Hematopoietic multipotent progenitor cell treated with erythropoietin and hydrocortisone succinate and interleukin-3 and kit ligand, for 8 days (in vitro differentiated cells): ENCODE measurements at regions not wholly inside any gene's neighbourhood (a gene's known extent, or its start where the extent isn't known, plus 50 kb on each side); places are given as distances from the start of the nearest gene placed in this dataset.

Source experiments
- DNase-seq: peaks from one replicate; pipeline ENCODE4 v3.0.0-alpha.2; 2015

GRCh38 chr6:74145931-74146330 is 449.9 kb downstream of the CD109 start:
- no peak for DNase-seq

GRCh38 chr6:74137911-74138310 is 441.9 kb downstream of the CD109 start:
- no peak for DNase-seq

GRCh38 chr6:74134327-74134726 is 438.3 kb downstream of the CD109 start:
- DNase-seq: no peak

GRCh38 chr6:74133073-74133472 is 437.1 kb downstream of the CD109 start:
- no peak for DNase-seq

- no peak for DNase-seq
Measured at GRCh38 chr6:74130641-74131040, 434.6 kb downstream of the CD109 start.

GRCh38 chr6:74128536-74128935 is 432.5 kb downstream of the CD109 start:
- no peak for DNase-seq

- DNase-seq: no peak
Measured at GRCh38 chr6:74117113-74117512, 421.1 kb downstream of the CD109 start.

- DNase-seq: no peak
Measured at GRCh38 chr6:74115674-74116073, 419.7 kb downstream of the CD109 start.

- no peak for DNase-seq
Measured at GRCh38 chr6:74114428-74114827, 418.4 kb downstream of the CD109 start.

- no peak for DNase-seq
Measured at GRCh38 chr6:74113901-74114300, 417.9 kb downstream of the CD109 start.

GRCh38 chr6:74103417-74103816 is 407.4 kb downstream of the CD109 start:
- no peak for DNase-seq

GRCh38 chr6:74100719-74101287 is 404.8 kb downstream of the CD109 start:
- no peak for DNase-seq

- DNase-seq: no peak
Measured at GRCh38 chr6:74096329-74096728, 400.3 kb downstream of the CD109 start.

GRCh38 chr6:74093361-74093760 is 397.4 kb downstream of the CD109 start:
- no peak for DNase-seq

- DNase-seq: no peak
Measured at GRCh38 chr6:74091794-74092157, 395.8 kb downstream of the CD109 start.

GRCh38 chr6:74091136-74091793 is 395.3 kb downstream of the CD109 start:
- DNase-seq: peak; percentile 54

GRCh38 chr6:74087899-74088298 is 391.9 kb downstream of the CD109 start:
- DNase-seq: no peak

GRCh38 chr6:74075896-74076295 is 379.9 kb downstream of the CD109 start:
- no peak for DNase-seq

GRCh38 chr6:74075323-74075722 is 379.3 kb downstream of the CD109 start:
- no peak for DNase-seq

GRCh38 chr6:74074645-74075044 is 378.6 kb downstream of the CD109 start:
- DNase-seq: no peak

- DNase-seq: no peak
Measured at GRCh38 chr6:74073999-74074398, 378.0 kb downstream of the CD109 start.

GRCh38 chr6:74073429-74073828 is 377.4 kb downstream of the CD109 start:
- DNase-seq: no peak

GRCh38 chr6:74071214-74071613 is 375.2 kb downstream of the CD109 start:
- DNase-seq: no peak

- DNase-seq: no peak
Measured at GRCh38 chr6:74070711-74071110, 374.7 kb downstream of the CD109 start.

- no peak for DNase-seq
Measured at GRCh38 chr6:74070091-74070490, 374.1 kb downstream of the CD109 start.
